H1 (cell line): ENCODE measurements at regions not wholly inside any gene's neighbourhood (a gene's known extent, or its start where the extent isn't known, plus 50 kb on each side); places are given as distances from the start of the nearest gene placed in this dataset.

Source experiments
- BACH1 ChIP-seq: IDR thresholded peaks from 2 replicates; pipeline ENCODE4 v1.6.1; 2012; ENCODE audit warnings: low read length, improper control_type of control experiment
- CBX5 ChIP-seq: fragments of 300-800, 300-1000 bp; sonication (generic); IDR thresholded peaks from 2 replicates; pipeline ENCODE4 v1.7.1; 2016; ENCODE audit warnings: antibody characterized with exemption, low read length, low read depth
- TAF1 ChIP-seq: IDR thresholded peaks from 2 replicates; pipeline ENCODE4 v1.6.1; 2011; ENCODE audit warnings: mild to moderate bottlenecking, low read depth, low read length
- TF ChIP-seq, protein P1 (sequence below): fragments of 300-600 bp; sonication (generic); IDR thresholded peaks from 2 replicates; pipeline ENCODE4 v1.7.1; 2012; ENCODE audit warnings: low read length, moderate library complexity, mild to moderate bottlenecking, inconsistent platforms; ENCODE audit not compliant: insufficient replicate concordance

DNA sequence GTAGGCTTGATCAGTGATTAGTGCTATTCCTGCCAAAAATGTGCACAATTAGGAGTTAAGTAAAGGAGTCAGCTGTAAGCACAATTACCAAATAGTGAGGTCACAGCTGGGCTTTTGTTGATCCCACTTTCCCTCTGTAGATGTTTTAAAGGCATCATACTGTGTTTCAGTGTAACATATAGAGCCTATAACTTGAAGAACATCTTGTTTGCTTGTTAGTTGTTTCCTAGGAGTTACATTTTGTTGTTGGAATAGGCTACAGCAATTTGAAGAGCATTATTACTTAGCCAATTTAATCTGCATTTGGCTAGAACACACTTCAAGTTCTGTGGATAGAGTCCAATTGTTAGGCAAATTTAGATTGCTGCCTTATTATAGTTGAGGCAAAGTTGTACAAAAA, 210.7 kb upstream of the MAD2L1 start (continued):
- TF ChIP-seq BACH1 = no peak
- no peak for TF ChIP-seq TAF1
- no peak for TF ChIP-seq CBX5
- TF ChIP-seq, protein P1, sequence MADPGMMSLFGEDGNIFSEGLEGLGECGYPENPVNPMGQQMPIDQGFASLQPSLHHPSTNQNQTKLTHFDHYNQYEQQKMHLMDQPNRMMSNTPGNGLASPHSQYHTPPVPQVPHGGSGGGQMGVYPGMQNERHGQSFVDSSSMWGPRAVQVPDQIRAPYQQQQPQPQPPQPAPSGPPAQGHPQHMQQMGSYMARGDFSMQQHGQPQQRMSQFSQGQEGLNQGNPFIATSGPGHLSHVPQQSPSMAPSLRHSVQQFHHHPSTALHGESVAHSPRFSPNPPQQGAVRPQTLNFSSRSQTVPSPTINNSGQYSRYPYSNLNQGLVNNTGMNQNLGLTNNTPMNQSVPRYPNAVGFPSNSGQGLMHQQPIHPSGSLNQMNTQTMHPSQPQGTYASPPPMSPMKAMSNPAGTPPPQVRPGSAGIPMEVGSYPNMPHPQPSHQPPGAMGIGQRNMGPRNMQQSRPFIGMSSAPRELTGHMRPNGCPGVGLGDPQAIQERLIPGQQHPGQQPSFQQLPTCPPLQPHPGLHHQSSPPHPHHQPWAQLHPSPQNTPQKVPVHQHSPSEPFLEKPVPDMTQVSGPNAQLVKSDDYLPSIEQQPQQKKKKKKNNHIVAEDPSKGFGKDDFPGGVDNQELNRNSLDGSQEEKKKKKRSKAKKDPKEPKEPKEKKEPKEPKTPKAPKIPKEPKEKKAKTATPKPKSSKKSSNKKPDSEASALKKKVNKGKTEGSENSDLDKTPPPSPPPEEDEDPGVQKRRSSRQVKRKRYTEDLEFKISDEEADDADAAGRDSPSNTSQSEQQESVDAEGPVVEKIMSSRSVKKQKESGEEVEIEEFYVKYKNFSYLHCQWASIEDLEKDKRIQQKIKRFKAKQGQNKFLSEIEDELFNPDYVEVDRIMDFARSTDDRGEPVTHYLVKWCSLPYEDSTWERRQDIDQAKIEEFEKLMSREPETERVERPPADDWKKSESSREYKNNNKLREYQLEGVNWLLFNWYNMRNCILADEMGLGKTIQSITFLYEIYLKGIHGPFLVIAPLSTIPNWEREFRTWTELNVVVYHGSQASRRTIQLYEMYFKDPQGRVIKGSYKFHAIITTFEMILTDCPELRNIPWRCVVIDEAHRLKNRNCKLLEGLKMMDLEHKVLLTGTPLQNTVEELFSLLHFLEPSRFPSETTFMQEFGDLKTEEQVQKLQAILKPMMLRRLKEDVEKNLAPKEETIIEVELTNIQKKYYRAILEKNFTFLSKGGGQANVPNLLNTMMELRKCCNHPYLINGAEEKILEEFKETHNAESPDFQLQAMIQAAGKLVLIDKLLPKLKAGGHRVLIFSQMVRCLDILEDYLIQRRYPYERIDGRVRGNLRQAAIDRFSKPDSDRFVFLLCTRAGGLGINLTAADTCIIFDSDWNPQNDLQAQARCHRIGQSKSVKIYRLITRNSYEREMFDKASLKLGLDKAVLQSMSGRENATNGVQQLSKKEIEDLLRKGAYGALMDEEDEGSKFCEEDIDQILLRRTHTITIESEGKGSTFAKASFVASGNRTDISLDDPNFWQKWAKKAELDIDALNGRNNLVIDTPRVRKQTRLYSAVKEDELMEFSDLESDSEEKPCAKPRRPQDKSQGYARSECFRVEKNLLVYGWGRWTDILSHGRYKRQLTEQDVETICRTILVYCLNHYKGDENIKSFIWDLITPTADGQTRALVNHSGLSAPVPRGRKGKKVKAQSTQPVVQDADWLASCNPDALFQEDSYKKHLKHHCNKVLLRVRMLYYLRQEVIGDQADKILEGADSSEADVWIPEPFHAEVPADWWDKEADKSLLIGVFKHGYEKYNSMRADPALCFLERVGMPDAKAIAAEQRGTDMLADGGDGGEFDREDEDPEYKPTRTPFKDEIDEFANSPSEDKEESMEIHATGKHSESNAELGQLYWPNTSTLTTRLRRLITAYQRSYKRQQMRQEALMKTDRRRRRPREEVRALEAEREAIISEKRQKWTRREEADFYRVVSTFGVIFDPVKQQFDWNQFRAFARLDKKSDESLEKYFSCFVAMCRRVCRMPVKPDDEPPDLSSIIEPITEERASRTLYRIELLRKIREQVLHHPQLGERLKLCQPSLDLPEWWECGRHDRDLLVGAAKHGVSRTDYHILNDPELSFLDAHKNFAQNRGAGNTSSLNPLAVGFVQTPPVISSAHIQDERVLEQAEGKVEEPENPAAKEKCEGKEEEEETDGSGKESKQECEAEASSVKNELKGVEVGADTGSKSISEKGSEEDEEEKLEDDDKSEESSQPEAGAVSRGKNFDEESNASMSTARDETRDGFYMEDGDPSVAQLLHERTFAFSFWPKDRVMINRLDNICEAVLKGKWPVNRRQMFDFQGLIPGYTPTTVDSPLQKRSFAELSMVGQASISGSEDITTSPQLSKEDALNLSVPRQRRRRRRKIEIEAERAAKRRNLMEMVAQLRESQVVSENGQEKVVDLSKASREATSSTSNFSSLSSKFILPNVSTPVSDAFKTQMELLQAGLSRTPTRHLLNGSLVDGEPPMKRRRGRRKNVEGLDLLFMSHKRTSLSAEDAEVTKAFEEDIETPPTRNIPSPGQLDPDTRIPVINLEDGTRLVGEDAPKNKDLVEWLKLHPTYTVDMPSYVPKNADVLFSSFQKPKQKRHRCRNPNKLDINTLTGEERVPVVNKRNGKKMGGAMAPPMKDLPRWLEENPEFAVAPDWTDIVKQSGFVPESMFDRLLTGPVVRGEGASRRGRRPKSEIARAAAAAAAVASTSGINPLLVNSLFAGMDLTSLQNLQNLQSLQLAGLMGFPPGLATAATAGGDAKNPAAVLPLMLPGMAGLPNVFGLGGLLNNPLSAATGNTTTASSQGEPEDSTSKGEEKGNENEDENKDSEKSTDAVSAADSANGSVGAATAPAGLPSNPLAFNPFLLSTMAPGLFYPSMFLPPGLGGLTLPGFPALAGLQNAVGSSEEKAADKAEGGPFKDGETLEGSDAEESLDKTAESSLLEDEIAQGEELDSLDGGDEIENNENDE = no peak
